OCI-LY3 (cell line): ENCODE measurements at regions not wholly inside any gene's neighbourhood (a gene's known extent, or its start where the extent isn't known, plus 50 kb on each side); places are given as distances from the start of the nearest gene placed in this dataset.

Experiments
- EZH2phosphoT487 ChIP-seq: fragments of 200-600 bp; shearing (Covaris generic); IDR thresholded peaks from 2 replicates; pipeline ENCODE4 v1.6.1; 2018; ENCODE audit warnings: antibody characterized with exemption, mixed run types, low read depth
- TF ChIP-seq, protein P1 (sequence below): fragments of 200-600, 300-600 bp; sonication (generic); IDR thresholded peaks from 2 replicates; pipeline ENCODE4 v1.5.1; 2014; ENCODE audit warnings: antibody characterized with exemption, low read length, low read depth

DNA sequence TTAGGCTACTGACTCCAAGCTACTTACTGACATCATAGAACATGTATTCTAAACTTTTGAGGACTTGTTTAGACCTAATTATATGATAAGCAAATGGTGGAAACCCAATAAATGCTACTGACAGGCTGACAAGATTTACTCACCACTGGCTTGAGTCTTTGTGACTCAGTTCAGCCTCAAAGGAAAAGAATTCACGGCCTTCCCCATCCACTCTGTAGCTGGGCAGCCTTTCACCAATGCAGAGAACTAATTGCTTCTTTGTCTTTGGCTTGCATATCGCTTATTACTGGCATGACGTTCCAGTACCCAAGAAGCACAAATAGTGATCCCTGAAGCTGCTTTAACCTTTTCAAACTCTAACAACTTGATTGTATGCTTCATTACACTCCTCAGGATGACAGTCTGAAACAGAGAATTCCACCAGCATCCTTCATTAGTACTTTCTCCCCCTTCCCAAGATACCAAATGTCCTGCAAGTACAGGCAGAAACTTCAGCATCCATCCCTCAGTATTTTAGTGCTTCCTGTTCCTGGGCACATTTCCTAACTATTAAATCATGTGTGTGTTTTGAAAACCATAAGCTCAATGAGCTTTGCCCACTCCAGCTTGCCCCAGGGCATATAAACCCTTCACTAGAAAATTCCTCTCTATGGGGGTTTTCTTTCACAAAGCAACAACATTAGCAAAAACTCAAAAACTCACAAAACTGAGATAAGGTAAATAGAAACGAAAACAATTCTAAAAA is 298.1 kb upstream of the SLC7A11 start:
- TF ChIP-seq, protein P1, sequence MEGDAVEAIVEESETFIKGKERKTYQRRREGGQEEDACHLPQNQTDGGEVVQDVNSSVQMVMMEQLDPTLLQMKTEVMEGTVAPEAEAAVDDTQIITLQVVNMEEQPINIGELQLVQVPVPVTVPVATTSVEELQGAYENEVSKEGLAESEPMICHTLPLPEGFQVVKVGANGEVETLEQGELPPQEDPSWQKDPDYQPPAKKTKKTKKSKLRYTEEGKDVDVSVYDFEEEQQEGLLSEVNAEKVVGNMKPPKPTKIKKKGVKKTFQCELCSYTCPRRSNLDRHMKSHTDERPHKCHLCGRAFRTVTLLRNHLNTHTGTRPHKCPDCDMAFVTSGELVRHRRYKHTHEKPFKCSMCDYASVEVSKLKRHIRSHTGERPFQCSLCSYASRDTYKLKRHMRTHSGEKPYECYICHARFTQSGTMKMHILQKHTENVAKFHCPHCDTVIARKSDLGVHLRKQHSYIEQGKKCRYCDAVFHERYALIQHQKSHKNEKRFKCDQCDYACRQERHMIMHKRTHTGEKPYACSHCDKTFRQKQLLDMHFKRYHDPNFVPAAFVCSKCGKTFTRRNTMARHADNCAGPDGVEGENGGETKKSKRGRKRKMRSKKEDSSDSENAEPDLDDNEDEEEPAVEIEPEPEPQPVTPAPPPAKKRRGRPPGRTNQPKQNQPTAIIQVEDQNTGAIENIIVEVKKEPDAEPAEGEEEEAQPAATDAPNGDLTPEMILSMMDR = no peak
- TF ChIP-seq EZH2phosphoT487 = no peak
